MM.1S (cell line): ENCODE measurements at regions not wholly inside any gene's neighbourhood (a gene's known extent, or its start where the extent isn't known, plus 50 kb on each side); places are given as distances from the start of the nearest gene placed in this dataset.

Experiments
- DNase-seq: peaks from one replicate; pipeline ENCODE4 v3.0.0-alpha.2; 2015
- H2AFZ ChIP-seq: fragments of 300-600 bp; sonication (generic); 2 replicates; pipeline ENCODE4 v1.6.0; 2016; ENCODE audit warnings: antibody characterized with exemption, low read length
- H3F3A ChIP-seq: fragments of 300-600 bp; sonication (generic); 2 replicates; pipeline ENCODE4 v1.6.1; 2016; ENCODE audit warnings: mild to moderate bottlenecking, antibody characterized with exemption, low read length, moderate library complexity, mixed read lengths; ENCODE audit not compliant: insufficient read depth
- H3K27ac ChIP-seq: fragments of 300-600 bp; sonication (generic); 2 replicates; pipeline ENCODE4 v1.5.1; 2016; ENCODE audit warnings: mild to moderate bottlenecking, low read length
- H3K27me3 ChIP-seq: fragments of 300-600 bp; sonication (generic); replicated peaks from 2 replicates; pipeline ENCODE4 v1.6.0; 2016; ENCODE audit warnings: low read length; ENCODE audit not compliant: insufficient read depth
- H3K36me3 ChIP-seq: fragments of 300-600 bp; sonication (generic); replicated peaks from 2 replicates; pipeline ENCODE4 v1.6.1; 2016; ENCODE audit warnings: mild to moderate bottlenecking, low read length, mixed read lengths; ENCODE audit not compliant: insufficient read depth
- H3K4me1 ChIP-seq: fragments of 300-600 bp; sonication (generic); 2 replicates; pipeline ENCODE4 v1.6.1; 2016; ENCODE audit warnings: low read length, mixed read lengths
- H3K4me2 ChIP-seq: fragments of 300-600 bp; sonication (generic); 2 replicates; pipeline ENCODE4 v1.6.0; 2016; ENCODE audit warnings: low read depth, low read length
- H3K4me3 ChIP-seq: fragments of 300-600 bp; sonication (generic); 2 replicates; pipeline ENCODE4 v1.5.1; 2016; ENCODE audit warnings: low read length, mixed read lengths
- H3K79me2 ChIP-seq: fragments of 300-600 bp; sonication (generic); 2 replicates; pipeline ENCODE4 v1.6.1; 2016; ENCODE audit warnings: mixed run types, low read length, mixed read lengths
- H3K9ac ChIP-seq: fragments of 300-600 bp; sonication (generic); 2 replicates; pipeline ENCODE4 v1.6.1; 2016; ENCODE audit warnings: low read length, mixed read lengths
- H3K9me2 ChIP-seq: fragments of 300-600 bp; sonication (generic); replicated peaks from 2 replicates; pipeline ENCODE4 v1.6.1; 2016; ENCODE audit warnings: mild to moderate bottlenecking, low read length, mixed read lengths; ENCODE audit not compliant: insufficient read depth
- H3K9me3 ChIP-seq: fragments of 300-600 bp; sonication (generic); replicated peaks from 2 replicates; pipeline ENCODE4 v1.6.1; 2016; ENCODE audit warnings: mild to moderate bottlenecking, low read length, mixed read lengths; ENCODE audit not compliant: insufficient read depth
- H4K20me1 ChIP-seq: fragments of 300-600 bp; sonication (generic); 2 replicates; pipeline ENCODE4 v1.6.1; 2016; ENCODE audit warnings: mild to moderate bottlenecking, low read length, moderate library complexity, mixed read lengths; ENCODE audit not compliant: insufficient read depth
- CTCF ChIP-seq: fragments of 300-600 bp; sonication (generic); IDR thresholded peaks from 2 replicates; pipeline ENCODE4 v1.5.1; 2016; ENCODE audit warnings: antibody characterized with exemption, low read length, mixed read lengths
- EZH2 ChIP-seq: fragments of 300-600 bp; sonication (generic); optimal IDR thresholded peaks from 2 replicates; pipeline ENCODE3; 2017; ENCODE audit warnings: low read depth, mild to moderate bottlenecking, antibody characterized with exemption, low read length, mixed read lengths
- EZH2phosphoT487 ChIP-seq: fragments of 300-600 bp; sonication (generic); IDR thresholded peaks from 2 replicates; pipeline ENCODE4 v1.6.1; 2018; ENCODE audit warnings: antibody characterized with exemption, low read length

GRCh38 chr21:17422931-17423330, 89.9 kb upstream of the CXADR start:
- Histone ChIP-seq H3K27me3 (no peaks in the 10 kb centered on the region), H3K9me3 (no peaks in the 10 kb centered on the region)
- TF ChIP-seq EZH2phosphoT487: no peak
- no peak for TF ChIP-seq EZH2
- TF ChIP-seq CTCF: no peak

GRCh38 chr21:17427157-17427556, 85.7 kb upstream of the CXADR start:
- Histone ChIP-seq H3K9ac (no peak overlapping the region), H3F3A (no peaks in the 10 kb centered on the region), H3K9me2 (no peaks in the 10 kb centered on the region), H3K4me1 (no peaks in the 10 kb centered on the region), H3K36me3 (no peaks in the 10 kb centered on the region), H2AFZ (no peak overlapping the region), H3K9me3 (no peaks in the 10 kb centered on the region), H3K4me3 (no peak overlapping the region), H3K27ac (no peak overlapping the region), H3K4me2 (no peak overlapping the region), H3K79me2 (no peaks in the 10 kb centered on the region), H3K27me3 (no peaks in the 10 kb centered on the region), H4K20me1 (no peaks in the 10 kb centered on the region)
- no peak for TF ChIP-seq EZH2
- TF ChIP-seq CTCF: no peak
- TF ChIP-seq EZH2phosphoT487: no peak
- DNase-seq: no peak

More at GRCh38 chr21:17422931-17423330, 89.9 kb upstream of the CXADR start:
- Histone ChIP-seq H3K27ac (no peak overlapping the region), H2AFZ (no peak overlapping the region), H3K79me2 (no peaks in the 10 kb centered on the region), H4K20me1 (no peaks in the 10 kb centered on the region), H3K9me2 (no peaks in the 10 kb centered on the region), H3K4me2 (no peak overlapping the region), H3K36me3 (no peaks in the 10 kb centered on the region), H3K4me3 (no peak overlapping the region), H3K4me1 (no peaks in the 10 kb centered on the region), H3F3A (no peaks in the 10 kb centered on the region), H3K9ac (no peak overlapping the region)
- DNase-seq: no peak

- H2AFZ ChIP-seq: no peak overlapping the region
- no peak for TF ChIP-seq EZH2phosphoT487
- TF ChIP-seq EZH2: no peak
- TF ChIP-seq CTCF: no peak
- H3K9ac ChIP-seq: no peak overlapping the region
- no peak overlapping the region for H3K4me2 ChIP-seq
- H3K9me2 ChIP-seq: no peaks in the 10 kb centered on the region
- no peaks in the 10 kb centered on the region for H3K9me3 ChIP-seq
- H3K79me2 ChIP-seq: no peaks in the 10 kb centered on the region
- H3K4me3 ChIP-seq: no peak overlapping the region
- H3K4me1 ChIP-seq: no peaks in the 10 kb centered on the region
- H3K36me3 ChIP-seq: no peaks in the 10 kb centered on the region
- no peaks in the 10 kb centered on the region for H3K27me3 ChIP-seq
- H3K27ac ChIP-seq: no peak overlapping the region
- DNase-seq: no peak
- H3F3A ChIP-seq: no peaks in the 10 kb centered on the region
- H4K20me1 ChIP-seq: no peaks in the 10 kb centered on the region
Measured at GRCh38 chr21:17427831-17428483, 84.9 kb upstream of the CXADR start.
